WERI-Rb-1 (cell line): ENCODE measurements at regions not wholly inside any gene's neighbourhood (a gene's known extent, or its start where the extent isn't known, plus 50 kb on each side); places are given as distances from the start of the nearest gene placed in this dataset.

Experiments used
- DNase-seq: peaks from one replicate; pipeline ENCODE4 v3.0.0-alpha.2; 2020
- H3K27ac ChIP-seq: fragments of 250-450 bp; sonication (Bioruptor Pico); 2 replicates; pipeline ENCODE4 v1.5.1; 2020; ENCODE audit warnings: mild to moderate bottlenecking, moderate library complexity
- H3K27me3 ChIP-seq: fragments of 250-450 bp; sonication (Bioruptor Pico); 2 replicates; pipeline ENCODE4 v1.5.1; 2021; ENCODE audit warnings: mild to moderate bottlenecking, low read depth, moderate library complexity; ENCODE audit not compliant: insufficient read depth, severe bottlenecking
- H3K36me3 ChIP-seq: fragments of 250-450 bp; sonication (Bioruptor Pico); 2 replicates; pipeline ENCODE4 v1.5.1; 2020; ENCODE audit warnings: mild to moderate bottlenecking, moderate library complexity
- H3K4me3 ChIP-seq: 2 replicates; pipeline ENCODE4 v1.5.1; 2011; ENCODE audit warnings: low read depth, mild to moderate bottlenecking, control low read depth, low read length
- H3K9me3 ChIP-seq: fragments of 250-450 bp; sonication (Bioruptor Pico); 2 replicates; pipeline ENCODE4 v1.5.1; 2021; ENCODE audit warnings: mild to moderate bottlenecking, moderate library complexity; ENCODE audit not compliant: severe bottlenecking
- TF ChIP-seq, protein P1 (sequence below): IDR thresholded peaks from 2 replicates; pipeline ENCODE4 v1.5.1; 2011; ENCODE audit warnings: low read depth, mild to moderate bottlenecking, control low read depth, inconsistent platforms, low read length

DNA sequence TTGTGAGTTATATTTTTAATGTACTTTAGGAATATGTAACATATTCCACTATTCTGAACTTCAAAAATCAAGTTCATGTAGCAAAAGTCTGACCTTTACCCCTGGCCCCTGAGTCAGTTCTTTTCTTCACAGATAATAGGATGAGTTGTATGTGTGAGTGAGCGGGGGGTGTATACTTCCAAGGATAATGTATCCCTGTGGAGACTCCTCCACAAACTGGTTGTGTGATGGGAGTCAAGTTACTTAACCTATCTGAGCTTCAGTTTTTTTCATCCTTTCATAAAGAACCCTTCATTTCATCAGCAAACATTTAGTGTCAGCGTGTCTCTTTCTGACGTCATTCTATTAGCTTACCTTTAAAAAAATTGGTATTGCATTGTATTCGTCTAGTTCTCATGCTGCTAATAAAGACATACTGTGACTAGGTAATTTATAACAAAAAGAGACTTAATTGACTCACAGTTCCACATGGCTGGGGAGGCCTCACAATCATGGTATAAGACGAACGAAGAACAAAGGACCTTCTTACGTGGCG lies 288.1 kb upstream of the GPC6 start:
- no peak overlapping the region for H3K4me3 ChIP-seq
- no peak overlapping the region for H3K27ac ChIP-seq
- DNase-seq: no peak
- TF ChIP-seq, protein P1, sequence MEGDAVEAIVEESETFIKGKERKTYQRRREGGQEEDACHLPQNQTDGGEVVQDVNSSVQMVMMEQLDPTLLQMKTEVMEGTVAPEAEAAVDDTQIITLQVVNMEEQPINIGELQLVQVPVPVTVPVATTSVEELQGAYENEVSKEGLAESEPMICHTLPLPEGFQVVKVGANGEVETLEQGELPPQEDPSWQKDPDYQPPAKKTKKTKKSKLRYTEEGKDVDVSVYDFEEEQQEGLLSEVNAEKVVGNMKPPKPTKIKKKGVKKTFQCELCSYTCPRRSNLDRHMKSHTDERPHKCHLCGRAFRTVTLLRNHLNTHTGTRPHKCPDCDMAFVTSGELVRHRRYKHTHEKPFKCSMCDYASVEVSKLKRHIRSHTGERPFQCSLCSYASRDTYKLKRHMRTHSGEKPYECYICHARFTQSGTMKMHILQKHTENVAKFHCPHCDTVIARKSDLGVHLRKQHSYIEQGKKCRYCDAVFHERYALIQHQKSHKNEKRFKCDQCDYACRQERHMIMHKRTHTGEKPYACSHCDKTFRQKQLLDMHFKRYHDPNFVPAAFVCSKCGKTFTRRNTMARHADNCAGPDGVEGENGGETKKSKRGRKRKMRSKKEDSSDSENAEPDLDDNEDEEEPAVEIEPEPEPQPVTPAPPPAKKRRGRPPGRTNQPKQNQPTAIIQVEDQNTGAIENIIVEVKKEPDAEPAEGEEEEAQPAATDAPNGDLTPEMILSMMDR: no peak
- no peaks in the 10 kb centered on the region for H3K36me3 ChIP-seq
- no peaks in the 10 kb centered on the region for H3K9me3 ChIP-seq
- H3K27me3 ChIP-seq: no peaks in the 10 kb centered on the region

GRCh38 chr13:92941167-92941566 lies 285.4 kb upstream of the GPC6 start:
- no peak overlapping the region for H3K27ac ChIP-seq
- no peaks in the 10 kb centered on the region for H3K27me3 ChIP-seq
- no peaks in the 10 kb centered on the region for H3K9me3 ChIP-seq
- DNase-seq: no peak
- H3K36me3 ChIP-seq: no peaks in the 10 kb centered on the region
- TF ChIP-seq, protein P1: no peak
- no peak overlapping the region for H3K4me3 ChIP-seq

- Histone ChIP-seq H3K9me3 (no peaks in the 10 kb centered on the region), H3K27me3 (no peaks in the 10 kb centered on the region), H3K36me3 (no peaks in the 10 kb centered on the region), H3K27ac (no peak overlapping the region), H3K4me3 (no peak overlapping the region)
- TF ChIP-seq, protein P1: no peak
- no peak for DNase-seq
Observed at GRCh38 chr13:92947770-92948434, 278.7 kb upstream of the GPC6 start.

GRCh38 chr13:92950771-92951170 lies 275.8 kb upstream of the GPC6 start:
- TF ChIP-seq, protein P1: no peak
- H3K27ac ChIP-seq: no peak overlapping the region
- H3K4me3 ChIP-seq: no peak overlapping the region
- H3K36me3 ChIP-seq: no peaks in the 10 kb centered on the region
- no peaks in the 10 kb centered on the region for H3K9me3 ChIP-seq
- no peak for DNase-seq
- H3K27me3 ChIP-seq: no peaks in the 10 kb centered on the region

DNA sequence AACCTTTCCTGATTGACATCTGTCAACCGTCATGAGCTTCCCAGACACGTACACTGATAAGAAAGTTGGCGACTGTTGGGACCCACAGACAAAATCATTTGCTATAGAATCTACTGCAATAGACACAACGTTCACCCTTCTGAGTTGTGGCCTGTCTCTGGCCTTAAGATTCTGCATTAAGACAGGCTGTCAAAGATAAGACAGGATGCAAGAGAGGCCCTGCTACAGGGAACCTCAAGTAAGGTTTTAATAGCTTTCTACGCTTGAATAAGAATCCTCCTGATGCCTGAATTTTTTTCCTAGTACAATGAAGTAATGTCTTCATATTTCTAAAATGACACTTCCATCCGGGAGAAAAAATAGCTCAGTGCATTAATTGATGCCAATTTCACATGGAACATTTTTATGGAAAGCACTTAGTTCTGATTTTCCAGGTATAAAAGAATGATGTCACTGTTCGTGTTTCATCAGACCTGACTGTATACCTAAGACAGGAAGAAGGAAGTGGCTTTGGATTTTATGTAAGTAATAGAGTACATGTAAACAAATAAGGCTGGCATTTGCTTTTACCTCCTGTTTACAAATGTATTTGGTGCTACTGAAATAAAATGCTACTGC lies 275.2 kb upstream of the GPC6 start:
- no peaks in the 10 kb centered on the region for H3K27me3 ChIP-seq
- TF ChIP-seq, protein P1: no peak
- DNase-seq: no peak

More for the DNA sequence above, 275.2 kb upstream of the GPC6 start:
- no peaks in the 10 kb centered on the region for H3K36me3 ChIP-seq
- no peak overlapping the region for H3K27ac ChIP-seq
- H3K9me3 ChIP-seq: no peaks in the 10 kb centered on the region
- H3K4me3 ChIP-seq: no peak overlapping the region
